HG03060 (cell line): ENCODE measurements at regions not wholly inside any gene's neighbourhood (a gene's known extent, or its start where the extent isn't known, plus 50 kb on each side); places are given as distances from the start of the nearest gene placed in this dataset.
"Not testable (repeated sequence)": the region's sequence is repeated elsewhere in the genome, so short reads cannot be mapped to it uniquely, and the experiment has no call there.

ENCODE experiments used
- ATAC-seq: cut with Tn5 transposase; IDR thresholded peaks from one replicate; pipeline ENCODE4 v1.9.1; 2021; ENCODE audit warnings: low read depth, moderate number of reproducible peaks; ENCODE audit not compliant: unreplicated experiment

GRCh38 chr14:85003805-85004204, 526.1 kb upstream of the FLRT2 start:
- no peak for ATAC-seq

- no peak for ATAC-seq
These were observed 520.4 kb upstream of the FLRT2 start for GRCh38 chr14:85009506-85009905.

- no peak for ATAC-seq
These were observed 519.8 kb upstream of the FLRT2 start for GRCh38 chr14:85010186-85010585.

GRCh38 chr14:85016496-85016895, 513.4 kb upstream of the FLRT2 start:
- ATAC-seq, result no peak

- not testable (repeated sequence) for ATAC-seq
These were observed 506.1 kb upstream of the FLRT2 start for GRCh38 chr14:85023866-85024265.

- ATAC-seq, result no peak
These were observed 505.0 kb upstream of the FLRT2 start for GRCh38 chr14:85024931-85025330.

- no peak for ATAC-seq
These were observed 502.1 kb upstream of the FLRT2 start for GRCh38 chr14:85027681-85028370.

GRCh38 chr14:85037411-85037810, 492.5 kb upstream of the FLRT2 start:
- ATAC-seq, result no peak

GRCh38 chr14:85038526-85039352, 491.2 kb upstream of the FLRT2 start:
- ATAC-seq, result no peak

- ATAC-seq, result no peak
These were observed 490.7 kb upstream of the FLRT2 start for GRCh38 chr14:85039353-85039626.

- ATAC-seq, result no peak
These were observed 489.8 kb upstream of the FLRT2 start for GRCh38 chr14:85040046-85040685.

GRCh38 chr14:85041618-85042017, 488.3 kb upstream of the FLRT2 start:
- no peak for ATAC-seq

GRCh38 chr14:85042301-85042700, 487.6 kb upstream of the FLRT2 start:
- ATAC-seq, result no peak

GRCh38 chr14:85050180-85050579, 479.8 kb upstream of the FLRT2 start:
- ATAC-seq, result no peak

- no peak for ATAC-seq
These were observed 477.3 kb upstream of the FLRT2 start for GRCh38 chr14:85052646-85053045.

- no peak for ATAC-seq
These were observed 475.8 kb upstream of the FLRT2 start for GRCh38 chr14:85054178-85054577.

GRCh38 chr14:85056267-85056666, 473.7 kb upstream of the FLRT2 start:
- ATAC-seq, result no peak

- no peak for ATAC-seq
These were observed 472.7 kb upstream of the FLRT2 start for GRCh38 chr14:85057221-85057620.

- ATAC-seq, result no peak
These were observed 471.8 kb upstream of the FLRT2 start for GRCh38 chr14:85058150-85058549.

- ATAC-seq, result no peak
These were observed 469.8 kb upstream of the FLRT2 start for GRCh38 chr14:85060121-85060520.

- no peak for ATAC-seq
These were observed 468.7 kb upstream of the FLRT2 start for GRCh38 chr14:85061256-85061655.

GRCh38 chr14:85063747-85064146, 466.2 kb upstream of the FLRT2 start:
- ATAC-seq, result no peak
